CD4-positive, alpha-beta T cell treated with Interleukin-2 at 100 ng/mL for 4 hours (primary cell): ENCODE measurements at regions not wholly inside any gene's neighbourhood (a gene's known extent, or its start where the extent isn't known, plus 50 kb on each side); places are given as distances from the start of the nearest gene placed in this dataset.

ENCODE experiments used
- DNase-seq: peaks from one replicate; pipeline ENCODE4 v3.0.0-alpha.2; 2020; ENCODE audit warnings: low spot score

- no peak for DNase-seq
Measured at GRCh38 chr12:93015871-93016751, 87.0 kb upstream of the EEA1 start.

- no peak for DNase-seq
Measured at GRCh38 chr12:93016752-93017350, 87.8 kb upstream of the EEA1 start.

DNA sequence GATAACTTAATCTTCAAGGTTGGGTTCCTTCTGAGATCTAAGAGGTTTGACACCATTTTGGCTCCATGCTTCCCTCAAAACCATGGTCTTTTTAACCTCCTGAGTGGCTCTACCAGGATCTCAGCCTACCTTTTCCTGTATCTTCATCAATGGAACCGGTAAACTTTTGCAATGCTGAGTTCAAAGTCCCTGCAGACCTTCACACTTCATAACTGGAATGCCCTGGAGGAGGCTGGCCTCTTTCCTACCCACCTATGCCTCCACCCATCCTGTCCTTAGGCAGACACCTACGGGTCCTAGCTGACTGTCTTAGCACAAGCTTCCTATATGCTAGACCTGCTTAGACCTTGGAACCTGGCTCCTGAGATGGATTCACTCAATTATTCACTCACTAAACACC is 89.5 kb upstream of the EEA1 start:
- DNase-seq, result no peak

DNA sequence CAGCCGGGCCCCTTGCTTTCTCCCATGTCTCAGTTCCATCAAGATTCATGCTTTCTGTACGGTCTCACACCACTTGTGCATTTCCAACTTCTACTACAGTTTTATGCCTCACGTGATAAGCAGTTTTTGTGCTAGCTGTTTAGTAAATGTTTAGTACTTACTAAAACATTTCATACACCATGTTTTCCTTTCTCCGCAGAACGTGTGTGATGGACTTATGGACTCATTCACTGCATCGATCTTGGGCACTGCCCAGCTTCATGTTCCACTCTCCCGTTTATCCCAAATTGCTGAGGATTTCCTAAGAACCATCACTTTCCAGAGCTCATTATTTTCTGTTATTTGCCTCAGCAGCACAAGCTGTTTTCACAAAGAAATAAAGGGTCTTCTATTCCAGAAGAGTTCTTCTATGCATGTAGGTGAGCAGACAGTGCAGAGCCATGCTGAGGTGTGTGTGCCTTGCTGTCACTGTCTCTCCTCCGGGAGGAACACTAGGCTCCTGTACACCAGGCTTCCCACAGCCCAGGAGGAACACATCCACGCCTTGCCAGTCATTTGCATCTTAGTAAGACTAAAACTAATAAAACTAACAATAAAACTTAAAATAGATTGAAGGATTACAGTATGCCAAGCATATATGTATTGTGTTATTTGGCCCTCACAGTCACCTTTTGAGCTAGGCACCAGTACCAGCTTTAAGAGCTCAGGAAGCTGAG is 90.3 kb upstream of the EEA1 start:
- no peak for DNase-seq

GRCh38 chr12:93019975-93020630 is 91.0 kb upstream of the EEA1 start:
- no peak for DNase-seq

- DNase-seq, result no peak
Measured at GRCh38 chr12:93020631-93021597, 91.8 kb upstream of the EEA1 start.

GRCh38 chr12:93022603-93023340 is 93.7 kb upstream of the EEA1 start:
- DNase-seq, result no peak

DNA sequence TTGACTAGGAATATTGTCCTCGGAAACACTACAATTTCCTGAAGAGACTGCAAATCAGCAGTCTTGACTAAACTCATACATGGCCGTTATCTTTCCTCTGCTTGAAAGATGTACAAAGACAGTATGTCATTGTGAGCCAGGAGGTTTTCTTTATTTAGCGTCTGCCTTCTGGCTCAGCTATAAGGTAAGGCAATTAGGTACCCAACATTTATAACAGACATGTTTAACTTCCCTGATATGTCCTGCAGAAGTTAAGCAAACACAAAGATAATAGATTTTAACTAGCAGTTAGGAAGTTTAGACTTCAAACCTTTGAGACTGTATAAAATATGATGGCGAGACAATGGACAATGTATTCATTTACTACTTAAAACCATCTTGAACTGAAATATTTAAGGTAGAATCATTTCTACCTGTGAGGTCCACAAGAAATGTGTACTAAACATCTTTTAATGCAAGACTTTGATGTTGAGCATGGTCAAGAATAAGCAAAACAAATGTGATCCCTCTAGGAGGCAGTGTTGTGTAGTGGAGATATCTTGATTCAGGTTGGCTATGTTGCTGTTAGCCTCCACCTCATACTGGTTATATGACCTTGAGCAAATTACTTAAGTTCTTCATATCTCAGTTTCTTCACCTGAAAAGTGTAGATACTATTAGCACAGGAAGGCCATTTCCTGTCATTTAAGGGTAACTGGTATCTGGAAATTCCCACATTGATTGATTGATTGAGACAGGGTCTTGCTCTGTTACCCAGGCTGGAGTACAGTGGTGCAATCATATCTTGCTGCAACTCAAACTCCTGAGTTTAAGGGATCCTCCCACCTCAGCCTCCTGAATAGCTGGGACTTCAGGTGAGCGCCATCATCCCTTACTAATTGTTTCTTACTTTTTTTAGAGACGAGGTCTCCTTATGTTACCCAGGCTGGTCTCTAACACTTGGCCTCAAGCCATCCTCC is 96.3 kb upstream of the EEA1 start:
- DNase-seq, result no peak

DNA sequence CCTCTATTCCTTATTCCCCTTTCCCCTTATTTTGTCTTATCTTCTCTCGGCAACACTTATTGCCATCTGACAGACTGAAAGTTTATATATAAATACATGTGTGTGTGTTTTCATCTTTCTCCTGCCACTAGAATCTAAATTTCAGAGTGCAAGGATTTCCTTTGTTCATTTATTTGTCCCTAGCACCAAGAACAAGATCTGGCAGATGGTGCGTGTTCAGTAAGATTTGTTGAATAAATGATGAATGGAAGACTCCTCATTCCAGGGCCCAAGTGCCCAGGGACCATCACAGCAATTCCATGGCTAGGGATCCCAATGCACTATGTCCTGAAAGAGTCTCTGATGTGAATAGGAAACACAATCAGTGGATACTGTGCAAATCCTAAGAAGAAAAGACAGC is 97.9 kb upstream of the EEA1 start:
- no peak for DNase-seq

DNA sequence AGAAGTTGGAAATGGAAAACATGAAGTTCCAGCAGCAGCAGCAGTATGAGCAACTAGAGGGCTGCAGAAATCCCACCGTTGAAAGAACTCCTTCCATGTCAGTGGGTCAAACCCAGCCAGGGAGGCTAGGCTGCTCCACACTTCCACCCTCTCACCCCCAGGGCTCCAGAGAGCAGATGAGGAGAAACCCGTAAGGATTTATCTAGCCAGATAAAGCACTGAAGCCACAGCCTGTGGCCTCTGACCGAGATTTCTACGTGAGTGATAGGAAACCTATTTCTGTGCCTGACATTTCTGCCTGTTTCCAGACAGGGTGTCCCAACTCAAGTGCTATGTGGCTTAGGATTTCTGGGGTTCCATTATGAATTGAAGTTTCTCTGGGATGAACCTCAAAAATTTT is 100.0 kb upstream of the EEA1 start:
- no peak for DNase-seq

GRCh38 chr12:93031028-93031427 is 101.9 kb upstream of the EEA1 start:
- no peak for DNase-seq

DNA sequence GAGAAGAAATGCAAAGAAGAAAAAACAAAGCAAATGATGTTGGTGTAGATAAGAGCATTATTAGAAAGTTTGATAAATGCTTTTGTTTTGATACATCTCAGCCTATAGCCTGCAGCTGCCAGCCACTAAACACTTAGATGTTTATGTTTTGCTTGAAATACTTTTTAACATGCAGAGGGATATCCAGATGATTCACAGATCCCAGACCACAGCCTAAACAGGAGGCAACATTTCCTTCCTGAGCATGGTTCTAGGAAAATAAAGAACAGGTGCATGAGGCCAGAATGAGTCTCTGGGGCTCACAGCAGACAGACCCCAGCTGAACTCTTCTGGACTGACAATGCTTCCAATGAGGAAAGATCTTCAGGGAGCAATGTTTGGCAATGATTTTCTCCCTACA is 103.7 kb upstream of the EEA1 start:
- DNase-seq, result no peak

DNA sequence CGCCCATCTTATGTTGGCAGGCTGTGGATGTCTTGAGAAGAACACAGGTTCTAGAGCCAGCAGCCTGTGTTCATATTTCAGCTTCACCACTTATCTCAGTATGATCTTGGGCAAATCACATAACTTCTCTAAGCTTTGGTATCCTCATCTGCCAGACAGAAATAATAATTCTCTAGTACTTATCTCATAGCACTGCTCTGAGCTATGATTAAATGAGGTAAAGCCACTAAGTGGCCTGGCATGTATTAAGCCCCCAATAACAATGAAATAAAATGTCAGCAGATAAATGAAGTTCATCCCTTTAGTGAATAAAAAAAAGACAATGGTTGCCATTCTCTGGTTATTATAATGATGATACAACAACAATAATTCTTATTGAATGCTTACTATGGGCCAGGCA is 104.9 kb upstream of the EEA1 start:
- DNase-seq, result no peak

DNA sequence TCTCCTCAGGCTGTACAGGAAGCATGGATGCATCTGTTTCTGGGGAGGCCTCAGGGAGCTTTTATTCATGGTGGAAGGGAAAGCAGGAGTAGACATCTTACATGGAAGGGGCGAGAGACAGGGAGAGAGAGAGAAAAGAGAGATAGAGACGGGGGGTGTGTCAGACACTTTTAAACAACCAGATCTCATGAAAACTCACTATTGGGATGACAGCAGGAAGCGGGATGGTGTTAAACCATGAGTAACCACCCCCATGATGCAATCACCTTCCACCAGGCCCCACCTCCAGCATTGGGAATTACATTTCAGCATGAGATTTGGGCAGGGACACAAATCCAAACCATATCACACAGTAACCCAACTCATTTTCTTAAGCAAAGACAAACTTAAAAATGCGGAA is 110.0 kb upstream of the EEA1 start:
- no peak for DNase-seq

DNA sequence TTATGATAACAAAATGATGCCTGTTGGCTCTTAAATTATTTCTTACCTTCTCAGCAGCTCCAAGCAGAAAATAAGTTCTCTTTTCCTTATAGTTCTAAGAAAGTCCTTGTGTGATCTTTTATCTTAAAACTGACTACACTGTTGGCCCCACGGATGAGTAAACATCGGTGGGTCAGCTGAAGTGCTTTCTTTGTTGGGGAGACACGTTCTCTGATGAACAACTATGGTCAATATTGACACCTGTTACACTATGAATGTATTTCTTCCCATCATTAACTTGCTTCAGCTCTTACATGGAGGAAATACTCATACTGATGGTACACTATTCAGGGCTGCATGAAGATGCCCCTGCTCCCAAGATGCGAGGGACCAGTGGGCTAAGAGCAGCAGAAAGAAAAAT is 110.8 kb upstream of the EEA1 start:
- no peak for DNase-seq

DNA sequence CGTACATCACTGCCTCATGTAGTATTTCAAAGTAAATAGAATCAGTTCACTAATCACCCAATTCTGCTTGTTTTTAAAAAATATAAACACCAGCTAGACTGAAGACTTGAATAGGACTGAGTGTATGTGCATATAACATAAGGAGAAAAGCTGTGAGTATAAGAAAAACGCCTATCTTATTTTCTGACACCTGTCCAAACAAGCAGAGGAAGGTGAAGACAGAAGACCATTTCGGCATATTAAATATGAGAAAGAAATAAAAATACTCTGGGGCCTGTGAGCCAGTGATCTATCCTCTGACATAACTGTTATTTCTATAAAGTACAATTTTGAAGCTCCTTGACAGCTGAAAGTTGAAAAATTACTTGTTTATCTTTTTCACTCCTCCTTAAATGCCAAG is 111.3 kb upstream of the EEA1 start:
- DNase-seq, result no peak

- no peak for DNase-seq
Measured at GRCh38 chr12:93041416-93041815, 112.3 kb upstream of the EEA1 start.

- no peak for DNase-seq
Measured at GRCh38 chr12:93042283-93042682, 113.2 kb upstream of the EEA1 start.

- DNase-seq, result no peak
Measured at GRCh38 chr12:93042684-93043083, 113.6 kb upstream of the EEA1 start.
